HG02973 (cell line): ENCODE measurements at regions not wholly inside any gene's neighbourhood (a gene's known extent, or its start where the extent isn't known, plus 50 kb on each side); places are given as distances from the start of the nearest gene placed in this dataset.

Source experiments
- ATAC-seq: cut with Tn5 transposase; IDR thresholded peaks from one replicate; pipeline ENCODE4 v1.9.1; 2021; ENCODE audit warnings: moderate library complexity; ENCODE audit not compliant: unreplicated experiment

DNA sequence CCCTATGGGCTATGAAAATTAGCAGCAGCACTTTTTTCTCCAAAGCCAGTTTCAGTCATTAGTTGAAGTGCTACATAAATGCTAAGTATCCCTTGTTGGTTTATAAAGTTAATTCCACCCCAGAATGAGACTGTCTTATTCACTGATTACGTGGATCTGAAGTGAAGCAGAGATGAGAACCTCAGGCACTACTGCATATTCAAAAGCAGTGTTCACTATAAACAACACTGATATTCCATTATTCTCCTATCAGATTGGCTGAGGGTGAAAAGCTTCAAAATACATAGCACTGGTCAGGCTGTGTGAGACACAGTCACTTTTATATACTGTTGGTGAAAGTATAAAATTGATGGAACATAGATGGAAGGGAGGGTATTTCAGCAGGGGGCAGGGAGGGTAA is 395.7 kb upstream of the RARB start:
- no peak for ATAC-seq

DNA sequence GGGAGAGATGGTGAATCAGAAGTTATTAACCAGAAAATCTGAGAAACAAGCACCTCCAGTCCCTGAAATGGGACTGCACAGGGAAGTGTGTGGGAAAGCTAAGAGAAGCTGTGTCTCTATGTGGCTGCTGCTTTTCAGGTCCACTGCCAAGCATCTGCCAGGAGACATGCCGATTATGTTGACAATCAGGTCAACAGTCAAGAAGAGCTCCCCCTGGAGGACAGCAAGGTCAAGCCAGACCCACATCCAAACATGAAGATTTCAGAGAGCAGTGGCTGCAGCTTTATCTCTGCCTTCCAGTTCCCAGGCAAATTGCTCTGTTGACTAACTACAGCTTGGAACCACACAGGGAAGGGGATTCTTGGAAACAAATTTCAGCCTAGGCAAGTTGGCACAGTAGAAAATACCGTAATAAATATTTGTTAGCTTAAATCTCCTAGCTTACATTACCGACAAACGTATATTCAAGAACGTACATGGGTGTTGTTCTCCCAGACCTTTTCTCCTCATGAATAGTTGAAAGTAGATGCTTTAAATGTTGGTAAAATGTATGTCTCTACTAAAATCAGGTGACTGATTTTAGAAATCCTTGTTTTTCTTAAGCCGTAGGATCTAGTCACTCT is 394.5 kb upstream of the RARB start:
- ATAC-seq = peak; percentile 83

DNA sequence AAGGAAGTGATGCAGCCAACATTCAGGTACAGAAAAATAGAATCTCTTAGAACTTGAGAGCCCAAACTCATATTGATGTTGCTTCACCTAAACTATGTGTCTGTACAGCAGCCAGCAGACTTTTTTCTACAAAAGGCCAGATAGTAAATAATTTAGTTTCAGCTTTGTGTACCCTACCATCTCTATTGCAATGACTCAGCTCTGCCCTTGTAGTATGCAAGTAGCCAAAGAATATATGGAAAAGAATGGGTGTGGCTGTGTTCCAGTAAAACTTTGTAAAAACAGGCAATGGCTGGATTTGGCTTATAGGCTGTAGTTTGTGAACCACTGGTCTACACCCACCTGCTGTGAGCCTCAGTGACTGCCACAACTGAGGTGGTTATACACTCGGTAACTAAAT is 392.5 kb upstream of the RARB start:
- no peak for ATAC-seq

DNA sequence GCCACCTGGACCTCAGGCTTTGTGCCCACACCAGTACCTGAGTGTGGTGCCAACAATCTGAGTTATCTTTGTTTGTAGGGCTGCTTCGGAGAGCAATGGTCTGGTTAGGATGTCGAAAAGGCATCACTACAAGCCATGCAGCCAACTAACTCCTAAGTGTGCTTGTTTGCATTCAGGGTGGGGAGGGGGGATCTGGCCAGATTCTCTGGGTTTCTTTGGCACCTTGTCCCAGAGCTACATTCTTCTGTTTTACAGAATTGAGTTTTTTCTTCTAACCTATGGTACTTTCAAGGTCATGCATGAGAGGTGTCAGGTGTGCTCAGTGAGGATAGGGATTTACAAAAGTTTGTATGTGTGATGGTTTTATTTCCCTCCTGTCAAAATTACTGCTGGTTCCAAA is 391.4 kb upstream of the RARB start:
- ATAC-seq = no peak

DNA sequence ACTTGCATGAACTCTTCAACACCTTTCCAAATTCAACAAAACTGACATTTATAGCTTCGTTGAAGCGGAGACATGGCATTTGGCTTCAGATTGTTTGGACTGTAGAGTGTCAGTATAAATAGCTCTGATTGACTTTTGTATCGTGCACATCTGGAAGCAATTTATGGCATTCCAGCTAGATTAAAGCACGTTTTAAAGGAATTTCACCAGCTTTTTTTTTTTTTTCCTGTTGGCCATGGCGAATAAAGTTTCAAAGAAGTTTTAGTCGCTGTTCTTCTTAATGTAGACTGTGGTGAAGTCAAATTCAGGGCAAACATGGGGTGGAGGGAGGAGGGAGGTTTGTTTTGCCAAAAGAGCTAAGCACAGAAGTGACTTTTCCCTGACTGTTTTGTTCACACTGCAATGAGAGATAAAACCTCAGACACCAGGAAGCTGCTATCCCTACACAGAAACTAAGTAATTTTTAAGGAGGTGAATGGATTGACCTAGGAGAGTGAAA is 391.0 kb upstream of the RARB start:
- ATAC-seq = no peak

DNA sequence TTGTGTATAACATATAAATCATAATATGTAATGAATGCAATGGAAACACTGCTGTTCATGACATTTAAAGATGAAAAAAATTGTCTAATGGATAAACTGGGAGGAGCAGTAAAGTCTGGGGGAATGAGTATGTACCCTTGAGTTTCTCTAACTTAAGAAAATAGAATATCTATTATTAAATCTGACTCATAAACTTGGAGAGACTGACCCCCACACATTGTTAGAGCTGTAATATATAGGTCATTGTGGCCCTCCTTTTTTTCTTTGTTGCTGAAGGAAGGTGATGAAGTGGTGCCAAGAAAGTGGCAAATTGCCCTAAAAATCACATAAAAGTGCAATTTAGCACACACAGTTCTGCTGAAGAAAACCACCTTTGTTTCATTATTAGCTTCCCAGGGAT is 389.8 kb upstream of the RARB start:
- no peak for ATAC-seq

DNA sequence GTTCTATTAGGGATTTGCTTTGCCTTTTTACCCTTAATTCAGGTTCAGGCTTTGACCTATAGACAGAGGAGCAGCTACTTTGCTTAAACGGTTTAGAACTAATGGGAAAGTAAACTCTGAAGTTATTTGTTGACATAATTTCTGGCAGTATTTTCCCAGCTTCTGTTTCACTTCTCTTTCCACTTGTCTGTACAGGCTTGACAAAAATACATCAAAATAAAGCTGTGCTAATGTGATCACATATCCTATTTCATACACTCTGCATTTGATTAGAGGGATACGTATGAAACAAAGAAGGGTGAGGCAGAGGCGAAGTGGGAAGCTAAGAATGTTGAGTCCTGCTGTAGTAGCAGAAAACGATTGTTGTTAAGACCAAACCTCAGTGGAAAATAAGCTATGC is 389.1 kb upstream of the RARB start:
- ATAC-seq = no peak

DNA sequence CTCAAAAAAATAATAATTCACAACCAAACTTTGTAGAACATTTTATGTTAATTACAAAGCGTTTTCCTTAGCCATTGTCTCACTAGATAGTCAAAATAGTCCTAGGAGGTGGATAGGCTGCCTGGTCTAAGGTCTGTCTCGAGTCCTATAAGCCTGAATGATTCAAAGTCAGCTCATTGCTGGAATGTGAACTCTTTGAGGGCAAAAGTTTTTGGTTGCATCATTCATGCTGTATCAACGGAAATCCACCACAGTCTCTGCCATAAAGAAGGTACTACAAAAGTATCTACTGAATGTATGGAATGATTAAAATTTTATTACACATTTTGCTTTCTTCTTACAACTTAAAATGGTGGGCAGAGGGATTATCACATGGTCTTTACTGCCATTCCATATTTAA is 387.3 kb upstream of the RARB start:
- no peak for ATAC-seq

DNA sequence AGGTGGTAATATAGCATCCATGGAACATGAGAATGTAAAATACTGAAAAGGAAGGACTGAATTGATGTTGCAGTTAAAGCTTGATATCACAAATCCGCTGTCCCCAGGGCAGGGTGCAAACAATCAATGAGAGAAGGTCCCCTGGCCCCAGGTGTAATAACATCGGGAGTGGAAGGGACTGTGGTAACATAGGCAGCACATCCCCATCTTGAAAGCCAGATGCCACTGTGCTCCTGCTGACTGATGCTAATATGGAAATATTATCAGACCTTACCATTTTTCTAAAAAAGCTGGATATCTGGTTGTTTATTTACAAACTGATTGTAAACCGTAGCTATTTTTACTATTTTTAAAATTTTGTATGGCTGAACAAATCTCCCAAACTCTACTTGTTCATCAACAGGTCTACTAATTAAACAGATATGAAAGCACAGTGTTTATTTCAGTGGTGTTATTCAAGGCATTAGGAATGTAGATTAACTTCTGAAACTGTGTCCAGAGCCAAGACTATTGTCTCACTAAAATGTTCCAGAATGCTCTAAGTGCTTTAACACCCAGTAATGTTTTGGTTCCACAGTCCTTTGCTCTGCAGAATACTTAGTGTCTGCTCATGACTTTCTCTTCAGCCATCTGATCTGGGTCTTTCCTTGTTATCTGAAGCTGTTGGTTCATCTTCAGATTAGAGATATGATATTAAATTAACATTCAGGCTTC is 386.0 kb upstream of the RARB start:
- no peak for ATAC-seq

DNA sequence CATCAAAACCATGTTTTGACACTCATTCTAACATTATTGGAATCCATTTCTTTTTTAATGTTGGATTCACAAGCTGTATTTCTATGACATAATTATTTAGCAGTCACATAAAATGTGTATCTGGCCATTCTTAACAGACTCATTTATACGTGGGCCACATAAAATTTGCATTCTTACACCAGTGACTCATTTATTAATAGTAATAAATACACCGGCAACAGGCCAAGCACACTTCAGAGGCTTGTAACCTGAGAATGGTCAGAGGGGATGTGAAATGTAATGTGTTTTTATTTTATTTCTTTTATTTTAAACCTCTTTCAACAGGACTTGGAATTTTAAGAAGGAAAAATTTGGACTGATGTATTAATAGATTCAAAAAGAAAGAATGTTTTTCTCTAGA is 384.9 kb upstream of the RARB start:
- ATAC-seq = no peak

DNA sequence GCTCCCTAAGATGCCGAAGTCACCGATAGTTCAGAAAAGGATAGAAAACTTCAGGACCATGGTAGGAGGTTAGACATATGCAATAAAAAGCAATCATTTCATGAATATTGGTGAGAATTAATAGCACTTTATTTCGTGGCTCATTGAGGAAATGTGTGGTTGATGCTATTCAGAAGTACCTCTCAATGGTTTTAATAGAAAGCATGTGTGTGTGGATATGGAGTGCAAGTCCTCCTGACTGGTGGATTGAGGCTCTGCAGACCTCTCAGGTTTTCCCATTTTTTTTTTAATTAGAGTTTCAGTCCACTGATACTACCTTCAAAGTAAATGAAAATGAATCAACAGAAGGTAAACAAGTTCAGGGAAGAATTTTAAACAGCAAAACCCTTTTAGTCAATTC is 384.3 kb upstream of the RARB start:
- no peak for ATAC-seq

DNA sequence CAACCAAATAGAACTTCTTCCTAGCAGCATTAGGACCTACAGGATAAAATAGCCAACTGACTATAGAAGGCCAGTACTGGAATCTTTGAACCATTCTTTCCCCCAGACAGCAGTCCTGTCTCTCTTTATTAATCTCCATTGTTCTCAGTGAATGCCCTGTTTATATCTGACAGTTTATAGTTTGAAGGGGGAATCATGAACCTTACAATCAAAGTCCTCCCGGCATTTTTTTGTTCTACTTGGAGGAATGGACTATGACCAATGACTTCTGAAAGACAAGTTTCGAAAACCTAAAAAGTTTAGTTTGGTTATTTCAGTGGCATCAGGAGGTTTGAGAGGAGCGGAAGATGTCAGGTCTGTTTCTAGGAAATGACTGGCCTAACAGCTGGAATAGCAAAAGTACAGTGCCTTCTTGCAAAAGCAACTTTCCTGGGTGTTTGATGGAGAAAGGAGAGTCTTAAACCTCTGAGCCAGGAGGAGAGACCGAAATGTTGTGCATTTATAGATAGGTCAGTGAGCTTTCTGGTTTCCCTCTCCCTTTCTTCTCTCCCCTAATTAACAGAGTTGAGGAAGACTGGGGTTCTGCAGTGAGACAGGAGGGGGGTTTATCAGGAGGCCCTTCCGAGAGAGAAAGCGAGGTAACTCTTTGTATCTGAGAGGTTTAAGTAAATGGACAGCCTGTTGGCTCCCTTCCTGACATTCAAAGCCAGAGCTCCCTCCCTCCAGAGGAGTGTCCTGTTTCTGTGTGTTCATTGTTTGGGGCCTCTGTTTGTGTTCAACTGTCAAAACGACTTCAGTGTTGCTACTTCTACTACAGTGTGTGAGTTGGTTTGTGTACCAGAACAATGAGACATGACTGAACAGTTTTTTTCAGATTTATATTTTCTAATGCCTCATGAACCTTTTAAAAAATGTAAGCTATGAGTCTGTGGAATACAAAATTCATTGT is 383.0 kb upstream of the RARB start:
- no peak for ATAC-seq

DNA sequence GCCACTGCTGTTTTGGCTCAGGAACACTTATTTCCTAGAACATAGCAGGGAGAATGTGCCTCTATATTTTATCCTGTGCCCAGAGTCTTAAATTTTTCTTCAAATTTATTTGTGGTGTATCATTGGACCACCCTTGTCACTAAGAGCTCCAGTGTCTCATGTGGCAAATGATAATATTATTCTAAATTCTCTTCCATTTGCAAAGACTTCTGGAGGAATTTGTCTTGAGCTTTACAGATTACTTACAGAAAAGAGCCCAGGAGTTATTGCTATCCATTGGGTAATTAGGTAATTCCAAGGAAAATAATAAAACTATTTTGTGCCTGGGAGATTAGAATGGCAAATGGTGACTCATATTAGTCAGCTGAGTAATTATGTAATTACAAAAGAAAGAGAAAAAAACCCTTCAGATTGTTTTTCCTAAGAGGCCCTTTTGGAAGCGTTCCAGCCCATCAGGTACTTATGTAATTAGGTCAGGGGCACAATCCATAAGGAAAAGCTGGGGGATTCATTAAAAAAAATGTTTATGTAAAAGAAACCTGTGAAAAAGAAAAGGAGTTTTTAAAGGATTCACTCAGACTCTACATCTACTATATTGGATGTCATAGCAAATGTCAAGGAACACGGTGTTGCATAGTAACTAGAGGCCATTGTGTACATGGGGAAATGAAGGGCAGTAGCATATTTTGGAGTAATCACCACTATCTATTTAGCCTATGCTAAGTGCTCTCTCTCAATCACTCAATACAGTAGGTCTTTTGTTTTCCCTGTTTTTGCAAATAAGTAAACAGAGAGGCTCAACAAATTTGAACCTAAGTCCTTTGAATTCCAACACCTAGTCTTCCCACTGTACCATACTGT is 380.9 kb upstream of the RARB start:
- ATAC-seq = no peak

DNA sequence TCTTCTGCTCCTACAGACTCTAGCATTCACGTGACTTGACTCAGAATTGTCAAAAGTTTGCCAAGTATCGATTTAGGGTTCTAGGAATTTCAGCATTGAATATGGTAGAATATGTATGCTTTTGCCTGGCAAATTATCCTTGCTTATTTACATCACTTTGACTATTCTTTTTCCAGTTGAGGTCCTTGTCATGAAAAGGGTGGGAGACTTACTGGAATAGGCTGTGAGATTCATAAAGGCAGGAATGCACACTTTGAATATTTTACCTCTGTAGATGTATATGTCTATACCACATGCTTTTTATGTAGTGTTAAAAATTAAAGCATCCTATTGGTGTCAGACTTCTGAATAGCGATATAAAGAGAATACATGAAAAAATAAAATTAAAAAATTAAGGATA is 378.8 kb upstream of the RARB start:
- ATAC-seq = no peak

DNA sequence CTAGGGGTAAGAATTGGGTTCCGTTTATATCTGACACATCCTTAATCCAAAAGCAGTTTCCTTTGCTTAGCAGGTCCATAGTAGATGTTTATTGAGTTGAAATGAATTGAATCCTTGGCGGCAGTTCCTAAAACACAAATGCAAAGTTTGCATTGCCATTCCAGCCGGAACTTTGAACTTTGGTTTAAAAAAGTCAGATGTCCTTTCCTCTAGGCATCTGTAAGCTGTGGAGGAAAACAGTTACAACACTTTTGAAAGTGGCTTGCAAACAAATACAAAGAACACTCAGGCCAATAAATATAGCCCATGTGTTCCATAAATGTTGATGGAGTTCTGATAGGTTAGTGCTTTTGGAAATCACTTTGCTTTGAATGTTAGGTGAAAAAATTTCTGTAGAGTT is 374.7 kb upstream of the RARB start:
- ATAC-seq = no peak

DNA sequence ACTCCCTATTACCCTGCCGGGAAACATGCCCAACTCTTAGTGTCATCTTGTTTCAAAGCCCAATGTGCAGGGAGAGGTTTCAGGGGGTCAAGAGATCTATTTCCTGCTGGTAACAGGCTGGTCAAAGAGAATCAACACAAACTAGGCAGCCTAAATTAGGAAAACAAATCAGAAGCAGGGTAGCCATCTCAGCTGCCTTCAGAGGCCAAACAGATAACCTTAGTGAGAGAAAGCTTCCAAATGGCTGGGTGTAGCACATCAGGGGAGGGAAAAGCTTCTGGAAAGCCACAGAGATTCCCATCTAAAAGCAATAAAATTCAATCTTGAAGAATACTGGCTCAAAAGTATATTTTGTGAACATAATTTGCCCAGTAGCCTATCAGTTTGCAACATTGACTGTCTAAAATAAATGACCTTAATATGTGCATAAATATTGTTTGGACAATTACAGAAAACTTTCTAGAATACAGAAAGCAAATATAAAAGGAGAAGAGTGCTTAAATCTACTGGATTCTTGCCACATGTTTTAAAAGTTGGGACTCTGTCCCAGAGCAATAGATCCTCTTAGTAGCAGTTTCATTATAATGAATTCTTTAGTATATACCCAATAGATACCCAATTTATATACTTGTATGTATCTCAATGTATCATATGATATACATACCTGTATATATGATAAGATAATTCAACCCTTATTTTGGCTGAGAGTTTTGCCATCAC is 371.9 kb upstream of the RARB start:
- no peak for ATAC-seq

DNA sequence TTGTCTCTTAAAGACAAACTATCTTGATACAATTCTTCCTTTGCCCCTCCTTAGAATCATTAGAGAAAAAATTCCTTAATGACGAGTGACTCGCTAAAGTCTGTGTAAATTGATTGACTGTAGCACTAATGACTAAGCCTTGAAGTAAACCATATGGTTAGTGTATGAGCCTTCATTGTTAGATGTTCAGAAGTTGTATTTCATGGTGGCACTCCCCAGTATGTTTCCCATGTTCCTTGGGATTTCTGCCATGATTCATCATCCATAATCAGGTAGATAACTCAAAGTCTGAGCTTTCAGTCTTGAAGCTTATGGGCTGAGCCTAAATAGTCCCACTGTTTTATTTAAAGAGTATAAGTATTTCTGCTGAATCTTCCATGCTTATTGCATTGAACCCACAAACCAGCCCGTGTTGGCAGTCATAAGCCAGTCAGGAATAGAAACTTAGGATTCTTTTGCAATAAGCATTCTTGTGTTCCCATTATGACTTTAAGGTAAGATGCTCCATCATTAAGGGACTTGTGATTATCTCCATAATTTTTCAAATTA is 371.2 kb upstream of the RARB start:
- ATAC-seq = no peak

DNA sequence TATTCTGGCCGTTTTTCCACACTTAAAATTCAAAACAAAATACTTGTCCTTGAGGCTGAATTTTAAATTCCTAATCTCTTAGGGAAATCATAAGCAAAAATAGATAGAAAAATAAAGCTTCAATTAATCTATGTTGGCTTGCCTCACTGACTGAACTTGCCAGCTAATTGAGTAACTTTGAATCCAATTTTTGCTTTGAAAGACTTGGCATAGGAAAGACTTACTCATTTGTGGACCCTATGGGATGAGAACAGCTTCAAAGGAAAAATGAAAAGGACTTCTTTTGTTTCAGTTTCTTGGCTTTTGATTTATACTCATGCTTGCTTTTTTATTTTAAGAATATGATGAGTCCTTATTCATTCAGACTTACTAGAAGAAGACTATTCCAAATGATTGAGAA is 370.7 kb upstream of the RARB start:
- ATAC-seq = no peak

DNA sequence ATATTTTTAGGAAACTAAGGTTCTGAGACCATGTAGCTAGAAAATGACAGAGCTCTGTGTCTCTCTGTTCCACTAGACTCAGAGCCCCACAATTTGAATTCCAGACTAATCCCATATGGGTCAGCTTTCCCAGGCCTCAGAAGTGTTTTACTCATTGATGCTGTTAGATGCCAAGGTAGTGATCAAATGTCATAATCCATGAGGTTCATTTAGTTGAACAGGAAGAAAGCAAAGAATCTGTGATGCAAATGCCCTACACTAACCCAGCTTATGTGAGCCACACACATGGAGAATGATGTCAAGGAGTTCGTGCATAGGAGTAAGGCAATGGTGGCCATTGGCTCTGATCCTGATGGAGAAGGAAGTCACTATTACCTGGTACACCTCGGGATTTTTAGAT is 363.4 kb upstream of the RARB start:
- no peak for ATAC-seq

DNA sequence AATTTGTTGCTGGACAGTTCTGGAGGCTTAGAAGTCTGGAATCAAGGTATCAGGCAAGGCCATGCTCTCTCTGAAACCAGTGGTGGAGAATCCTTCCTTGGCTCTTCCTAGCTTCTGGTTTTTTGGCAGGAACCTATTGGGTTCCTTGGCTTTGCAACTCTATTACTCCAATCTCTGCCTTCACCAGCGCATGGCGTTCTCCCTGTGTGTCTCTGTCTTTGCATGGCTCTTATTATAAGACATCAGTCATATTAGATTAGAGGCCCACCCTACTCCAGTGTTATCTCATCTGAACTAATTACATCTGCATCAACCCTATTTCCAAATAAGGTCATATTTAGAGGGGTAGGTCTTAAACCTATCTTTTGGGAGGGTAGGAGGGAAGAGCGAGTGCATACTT is 358.1 kb upstream of the RARB start:
- no peak for ATAC-seq
